Mesendoderm (in vitro differentiated cells): ENCODE measurements at regions not wholly inside any gene's neighbourhood (a gene's known extent, or its start where the extent isn't known, plus 50 kb on each side); places are given as distances from the start of the nearest gene placed in this dataset.

ENCODE experiments used
- DNase-seq: peaks from one replicate; pipeline ENCODE4 v3.0.0; 2013
- H2AK5ac ChIP-seq: 2 replicates; pipeline ENCODE4 v1.6.1; 2013; ENCODE audit warnings: low read length, inconsistent platforms
- H2BK120ac ChIP-seq: 2 replicates; pipeline ENCODE4 v1.6.1; 2013; ENCODE audit warnings: low read depth, mild to moderate bottlenecking, low read length, moderate library complexity, mixed read lengths
- H2BK15ac ChIP-seq: replicated peaks from 2 replicates; pipeline ENCODE4 v1.6.1; 2013; ENCODE audit warnings: low read depth, mild to moderate bottlenecking, moderate library complexity
- H2BK5ac ChIP-seq: 2 replicates; pipeline ENCODE4 v1.6.1; 2013; ENCODE audit warnings: low read length, inconsistent platforms
- H3K18ac ChIP-seq: 2 replicates; pipeline ENCODE4 v1.6.1; 2013; ENCODE audit warnings: mild to moderate bottlenecking, low read length, mixed read lengths
- H3K23ac ChIP-seq: one replicate; pipeline ENCODE4 v1.6.1; 2013; ENCODE audit warnings: low read length
- H3K27ac ChIP-seq: 2 replicates; pipeline ENCODE4 v1.5.1; 2013; ENCODE audit warnings: low read depth, mild to moderate bottlenecking, inconsistent platforms, low read length, moderate library complexity
- H3K27me3 ChIP-seq: 2 replicates; pipeline ENCODE4 v1.6.1; 2013; ENCODE audit warnings: low read length, control low read depth, mild to moderate bottlenecking, inconsistent platforms; ENCODE audit not compliant: insufficient read depth, poor library complexity
- H3K36me3 ChIP-seq: 2 replicates; pipeline ENCODE4 v1.6.1; 2013; ENCODE audit warnings: low read length, inconsistent platforms; ENCODE audit not compliant: control insufficient read depth, insufficient read depth
- H3K4ac ChIP-seq: one replicate; pipeline ENCODE4 v1.6.1; 2013; ENCODE audit warnings: low read depth, mild to moderate bottlenecking, low read length, moderate library complexity
- H3K4me1 ChIP-seq: 2 replicates; pipeline ENCODE4 v1.6.1; 2013; ENCODE audit warnings: low read depth, low read length, inconsistent platforms; ENCODE audit not compliant: control insufficient read depth
- H3K4me2 ChIP-seq: 2 replicates; pipeline ENCODE4 v1.6.1; 2013; ENCODE audit warnings: low read length
- H3K4me3 ChIP-seq: 2 replicates; pipeline ENCODE4 v1.5.1; 2013; ENCODE audit warnings: mild to moderate bottlenecking, low read length
- H3K56ac ChIP-seq: one replicate; pipeline ENCODE4 v1.6.1; 2013; ENCODE audit warnings: low read length
- H3K79me1 ChIP-seq: 2 replicates; pipeline ENCODE4 v1.6.1; 2013; ENCODE audit warnings: low read length, inconsistent platforms
- H3K79me2 ChIP-seq: 2 replicates; pipeline ENCODE4 v1.6.1; 2013; ENCODE audit warnings: mild to moderate bottlenecking, low read length; ENCODE audit not compliant: control insufficient read depth, insufficient read depth
- H3K9ac ChIP-seq: 2 replicates; pipeline ENCODE4 v1.6.1; 2013; ENCODE audit warnings: low read length, inconsistent platforms
- H4K5ac ChIP-seq: one replicate; pipeline ENCODE4 v1.6.1; 2013; ENCODE audit warnings: low read length
- H4K8ac ChIP-seq: one replicate; pipeline ENCODE4 v1.6.1; 2013; ENCODE audit warnings: low read depth, mild to moderate bottlenecking, control low read depth, low read length, moderate library complexity
- WGBS: extraction: QIAGEN DNeasy Blood & Tissue Kit; methylation state at CpG from one replicate; pipeline ENCODE4 v1.1.7; 2013; ENCODE audit warnings: low lambda C conversion rate, missing lambda C conversion rate; ENCODE audit not compliant: insufficient coverage; ENCODE audit errors: extremely low coverage; 5-methylcytosine and 5-hydroxymethylcytosine counted together

GRCh38 chr13:80469105-80469852 is 128.4 kb upstream of the SPRY2 start:
- no peak for DNase-seq

DNA sequence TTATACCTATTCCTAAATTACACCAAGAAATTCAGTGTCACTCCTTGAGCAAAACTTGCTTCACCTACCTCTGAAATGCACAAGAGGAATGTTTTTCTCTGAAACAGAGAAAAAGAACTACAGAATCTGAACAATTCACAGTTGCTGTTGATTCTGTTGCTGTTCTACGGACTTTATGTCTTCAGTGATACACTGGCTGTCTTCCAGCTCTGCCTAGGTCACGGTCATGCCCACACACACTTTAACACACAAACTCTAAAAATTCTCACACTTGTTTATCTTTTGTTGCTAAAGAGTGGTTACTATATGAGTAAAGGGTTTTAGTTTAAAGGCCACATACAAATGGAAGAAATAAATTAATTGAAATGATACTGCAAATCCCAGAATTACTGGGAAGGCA is 124.4 kb upstream of the SPRY2 start:
- Histone ChIP-seq H3K23ac (no peak overlapping the region), H3K36me3 (no peaks in the 10 kb centered on the region), H3K9ac (no peak overlapping the region), H2BK15ac (no peak overlapping the region), H3K4ac (no peak overlapping the region), H3K56ac (no peak overlapping the region), H3K4me2 (no peak overlapping the region), H3K4me3 (no peak overlapping the region), H3K79me2 (no peaks in the 10 kb centered on the region), H2BK120ac (no peak overlapping the region), H3K4me1 (no peaks in the 10 kb centered on the region), H2AK5ac (no peak overlapping the region), H4K5ac (no peak overlapping the region), H4K8ac (no peak overlapping the region), H3K27ac (no peak overlapping the region), H2BK5ac (no peak overlapping the region), H3K27me3 (no peaks in the 10 kb centered on the region), H3K18ac (no peak overlapping the region), H3K79me1 (no peaks in the 10 kb centered on the region)
- WGBS = no CpG with 5 or more reads among the region's 2 CpGs
- DNase-seq = no peak

More at GRCh38 chr13:80469105-80469852, 128.4 kb upstream of the SPRY2 start:
- Histone ChIP-seq H2BK120ac (no peak overlapping the region), H3K18ac (no peak overlapping the region), H2BK15ac (no peak overlapping the region), H3K4me2 (no peak overlapping the region), H3K27me3 (no peaks in the 10 kb centered on the region), H2AK5ac (no peak overlapping the region), H3K23ac (no peak overlapping the region), H3K36me3 (no peaks in the 10 kb centered on the region), H3K4ac (no peak overlapping the region), H3K56ac (no peak overlapping the region), H2BK5ac (no peak overlapping the region), H3K4me3 (no peak overlapping the region), H4K5ac (no peak overlapping the region), H3K9ac (no peak overlapping the region), H3K79me1 (no peaks in the 10 kb centered on the region), H3K27ac (no peak overlapping the region), H4K8ac (no peak overlapping the region), H3K79me2 (no peaks in the 10 kb centered on the region), H3K4me1 (no peaks in the 10 kb centered on the region)
- WGBS = no CpG with 5 or more reads among the region's 6 CpGs

DNA sequence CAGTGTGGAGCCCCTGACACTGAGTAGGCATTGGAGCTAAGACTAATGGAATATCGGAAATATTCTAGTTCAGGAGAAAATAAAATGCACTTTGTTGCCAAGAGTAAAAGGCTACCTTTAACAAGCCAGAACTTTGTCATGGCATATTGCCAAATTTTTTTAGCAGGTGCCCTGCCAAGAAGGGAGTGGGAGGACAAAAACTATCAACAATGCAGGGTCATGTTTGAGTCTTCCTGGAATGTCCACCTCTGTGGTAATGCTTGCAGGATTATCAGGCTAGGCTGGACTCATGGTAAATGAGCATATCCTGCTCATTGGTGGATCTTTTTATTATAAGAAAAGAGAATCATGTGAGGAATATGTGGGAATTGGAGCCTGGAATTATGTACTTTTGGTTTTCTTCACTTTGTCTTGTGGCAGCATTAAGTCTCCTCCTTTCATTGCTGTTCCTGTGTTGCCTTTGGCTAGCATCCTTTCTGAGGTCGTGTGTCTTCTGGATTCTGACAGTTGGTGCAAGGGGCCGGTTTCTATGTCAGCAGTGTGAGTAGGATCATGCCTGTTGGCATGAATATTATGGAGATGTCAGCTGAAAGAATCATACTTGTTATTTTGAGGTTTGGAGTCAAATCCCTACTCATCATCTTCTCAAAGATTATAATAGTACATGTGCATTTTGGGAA is 122.9 kb upstream of the SPRY2 start:
- no peak overlapping the region for H3K4ac ChIP-seq
- H2BK120ac ChIP-seq = no peak overlapping the region
- no peak overlapping the region for H4K5ac ChIP-seq
- H3K56ac ChIP-seq = no peak overlapping the region
- no peak overlapping the region for H3K9ac ChIP-seq
- H4K8ac ChIP-seq = no peak overlapping the region
- no peak overlapping the region for H3K23ac ChIP-seq
- H3K4me1 ChIP-seq = no peaks in the 10 kb centered on the region
- H3K27ac ChIP-seq = no peak overlapping the region
- no peak for DNase-seq
- H2BK5ac ChIP-seq = no peak overlapping the region
- no peak overlapping the region for H3K4me3 ChIP-seq
- H2BK15ac ChIP-seq = no peak overlapping the region
- WGBS = no CpG with 5 or more reads among the region's 3 CpGs
- no peak overlapping the region for H2AK5ac ChIP-seq
- H3K79me2 ChIP-seq = no peaks in the 10 kb centered on the region
- H3K4me2 ChIP-seq = no peak overlapping the region
- H3K27me3 ChIP-seq = no peaks in the 10 kb centered on the region
- H3K36me3 ChIP-seq = no peaks in the 10 kb centered on the region
- no peaks in the 10 kb centered on the region for H3K79me1 ChIP-seq
- no peak overlapping the region for H3K18ac ChIP-seq

GRCh38 chr13:80462567-80462966 is 121.6 kb upstream of the SPRY2 start:
- H3K36me3 ChIP-seq = no peaks in the 10 kb centered on the region
- H3K4me2 ChIP-seq = no peak overlapping the region
- no peak overlapping the region for H2BK5ac ChIP-seq
- no peak overlapping the region for H3K23ac ChIP-seq
- no peak overlapping the region for H3K9ac ChIP-seq
- H3K4me3 ChIP-seq = no peak overlapping the region
- no peak overlapping the region for H3K56ac ChIP-seq
- H4K8ac ChIP-seq = no peak overlapping the region
- no peaks in the 10 kb centered on the region for H3K79me1 ChIP-seq
- H4K5ac ChIP-seq = no peak overlapping the region
- H2BK120ac ChIP-seq = no peak overlapping the region
- no peak overlapping the region for H2BK15ac ChIP-seq
- no peak overlapping the region for H3K18ac ChIP-seq
- H3K27ac ChIP-seq = no peak overlapping the region
- H3K4me1 ChIP-seq = no peaks in the 10 kb centered on the region
- H2AK5ac ChIP-seq = no peak overlapping the region
- H3K27me3 ChIP-seq = no peaks in the 10 kb centered on the region
- DNase-seq = no peak
- H3K4ac ChIP-seq = no peak overlapping the region
- H3K79me2 ChIP-seq = no peaks in the 10 kb centered on the region

- Histone ChIP-seq H2BK15ac (no peak overlapping the region), H3K79me1 (no peaks in the 10 kb centered on the region), H3K4me1 (no peaks in the 10 kb centered on the region), H3K4me3 (no peak overlapping the region), H2BK120ac (no peak overlapping the region), H3K9ac (no peak overlapping the region), H3K27ac (no peak overlapping the region), H2BK5ac (no peak overlapping the region), H3K56ac (no peak overlapping the region), H4K8ac (no peak overlapping the region), H3K36me3 (no peaks in the 10 kb centered on the region), H3K4me2 (no peak overlapping the region), H3K79me2 (no peaks in the 10 kb centered on the region), H4K5ac (no peak overlapping the region), H3K27me3 (no peaks in the 10 kb centered on the region), H3K4ac (no peak overlapping the region), H2AK5ac (no peak overlapping the region), H3K18ac (no peak overlapping the region), H3K23ac (no peak overlapping the region)
- no peak for DNase-seq
- WGBS = no CpG with 5 or more reads among the region's 1 CpG
Measured at GRCh38 chr13:80462037-80462436, 121.1 kb upstream of the SPRY2 start.
